ENCODE measurements at regions not wholly inside any gene's neighbourhood (a gene's known extent, or its start where the extent isn't known, plus 50 kb on each side); places are given as distances from the start of the nearest gene placed in this dataset.

- no peak overlapping the region for H3K4me2 ChIP-seq (ENCODE audit: low read length)
- no peak overlapping the region for H3K4me3 ChIP-seq (ENCODE audit: low read length)
- H3K9ac ChIP-seq (ENCODE audit: low read length) = no peak overlapping the region
- no peak overlapping the region for H2AFZ ChIP-seq (ENCODE audit: low read depth, low read length)
- H3F3A ChIP-seq (ENCODE audit: insufficient read depth, low read length, poor library complexity, severe bottlenecking) = no peaks in the 10 kb centered on the region
- no peaks in the 10 kb centered on the region for H3K36me3 ChIP-seq (ENCODE audit: insufficient read depth, low read length)
- H3K9me3 ChIP-seq (ENCODE audit: low read length) = no peaks in the 10 kb centered on the region
- H4K20me1 ChIP-seq (ENCODE audit: insufficient read depth) = no peaks in the 10 kb centered on the region
- TF ChIP-seq REST (IDR thresholded peaks at IDR 0.05; ENCODE audit: borderline replicate concordance) (no peak), RAD21 (conservative IDR thresholded peaks at IDR 0.05) (no peak), EP300 (conservative IDR thresholded peaks at IDR 0.05; ENCODE audit: poor library complexity, severe bottlenecking) (no peak), TAF1 (IDR thresholded peaks at IDR 0.05; ENCODE audit: low read depth) (no peak), MXI1 (conservative IDR thresholded peaks at IDR 0.05; ENCODE audit: poor library complexity, severe bottlenecking) (no peak), SMC3 (conservative IDR thresholded peaks at IDR 0.05; ENCODE audit: poor library complexity) (no peak), POLR2AphosphoS5 (IDR thresholded peaks at IDR 0.05) (no peak), CTCF (IDR thresholded peaks at IDR 0.05; ENCODE audit: poor library complexity, severe bottlenecking) (no peak), EZH2 (IDR thresholded peaks at IDR 0.05; ENCODE audit: borderline replicate concordance, insufficient read depth, low read length, poor library complexity, severe bottlenecking) (no peak)
- H3K27me3 ChIP-seq (ENCODE audit: insufficient read depth, low read depth, low read length) = no peaks in the 10 kb centered on the region
- H3K9me2 ChIP-seq (ENCODE audit: insufficient read depth, low read length) = no peaks in the 10 kb centered on the region
- no peak overlapping the region for H3K27ac ChIP-seq (ENCODE audit: low read length)
- H3K79me2 ChIP-seq (replicated peaks; ENCODE audit: insufficient read depth, low read length) = no peaks in the 10 kb centered on the region
These were observed 86.4 kb upstream of the RORA start for GRCh38 chr15:61315471-61315870.

- H3K79me2 ChIP-seq (replicated peaks; ENCODE audit: insufficient read depth, low read length) = no peaks in the 10 kb centered on the region
- H2AFZ ChIP-seq (ENCODE audit: low read depth, low read length) = no peak overlapping the region
- no peaks in the 10 kb centered on the region for H3K27me3 ChIP-seq (ENCODE audit: insufficient read depth, low read depth, low read length)
- no peak overlapping the region for H3K9ac ChIP-seq (ENCODE audit: low read length)
- no peaks in the 10 kb centered on the region for H3K9me3 ChIP-seq (ENCODE audit: low read length)
- H3K4me2 ChIP-seq (ENCODE audit: low read length) = no peak overlapping the region
- no peaks in the 10 kb centered on the region for H3F3A ChIP-seq (ENCODE audit: insufficient read depth, low read length, poor library complexity, severe bottlenecking)
- H3K36me3 ChIP-seq (ENCODE audit: insufficient read depth, low read length) = no peaks in the 10 kb centered on the region
- H3K9me2 ChIP-seq (ENCODE audit: insufficient read depth, low read length) = no peaks in the 10 kb centered on the region
- no peaks in the 10 kb centered on the region for H4K20me1 ChIP-seq (ENCODE audit: insufficient read depth)
- no peak overlapping the region for H3K27ac ChIP-seq (ENCODE audit: low read length)
- TF ChIP-seq EP300 (conservative IDR thresholded peaks at IDR 0.05; ENCODE audit: poor library complexity, severe bottlenecking) (no peak), TAF1 (IDR thresholded peaks at IDR 0.05; ENCODE audit: low read depth) (no peak), EZH2 (IDR thresholded peaks at IDR 0.05; ENCODE audit: borderline replicate concordance, insufficient read depth, low read length, poor library complexity, severe bottlenecking) (no peak), RAD21 (conservative IDR thresholded peaks at IDR 0.05) (no peak), POLR2AphosphoS5 (IDR thresholded peaks at IDR 0.05) (no peak), SMC3 (conservative IDR thresholded peaks at IDR 0.05; ENCODE audit: poor library complexity) (no peak), MXI1 (conservative IDR thresholded peaks at IDR 0.05; ENCODE audit: poor library complexity, severe bottlenecking) (no peak), REST (IDR thresholded peaks at IDR 0.05; ENCODE audit: borderline replicate concordance) (no peak), CTCF (IDR thresholded peaks at IDR 0.05; ENCODE audit: poor library complexity, severe bottlenecking) (no peak)
- no peak overlapping the region for H3K4me3 ChIP-seq (ENCODE audit: low read length)
These were observed 85.3 kb upstream of the RORA start for GRCh38 chr15:61314427-61314826.

Measured in neural cell (in vitro differentiated cells).